ENCODE measurements at regions not wholly inside any gene's neighbourhood (a gene's known extent, or its start where the extent isn't known, plus 50 kb on each side); places are given as distances from the start of the nearest gene placed in this dataset.

- no peak for TF ChIP-seq CTCF (IDR thresholded peaks at IDR 0.05)
- no peak for TF ChIP-seq POLR2A (IDR thresholded peaks at IDR 0.05)
- TF ChIP-seq EP300 (IDR thresholded peaks at IDR 0.05), result no peak
These were observed 423.8 kb downstream of the TMEM161B start for GRCh38 chr5:87844866-87845265.
